ENCODE measurements at regions not wholly inside any gene's neighbourhood (a gene's known extent, or its start where the extent isn't known, plus 50 kb on each side); places are given as distances from the start of the nearest gene placed in this dataset.

DNA sequence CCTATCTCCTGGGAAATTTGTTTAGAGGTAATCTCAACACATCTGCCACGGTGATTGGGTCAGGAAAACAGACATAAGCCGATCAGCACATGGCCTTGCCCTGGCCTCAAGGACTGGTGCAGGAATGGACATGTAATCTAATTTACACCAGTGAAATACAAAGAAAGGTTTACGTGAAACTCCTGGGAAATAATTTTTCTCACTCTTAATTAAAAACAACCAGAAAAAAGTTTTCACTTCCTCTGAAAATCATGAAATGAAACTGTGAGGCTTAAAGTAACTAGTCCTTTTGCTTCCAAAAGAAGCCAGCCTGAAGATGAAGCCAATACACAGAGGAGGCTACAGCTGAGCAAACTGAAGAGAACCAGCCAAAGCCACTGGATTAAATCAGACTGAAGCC lies 154.1 kb upstream of the FAM241A start:
- H3K27ac Mint-ChIP-seq = no peak overlapping the region
- no peaks in the 10 kb centered on the region for H3K9me3 Mint-ChIP-seq
- no peak overlapping the region for H3K4me3 Mint-ChIP-seq
- no peaks in the 10 kb centered on the region for H3K4me1 Mint-ChIP-seq
- H3K36me3 Mint-ChIP-seq = no peaks in the 10 kb centered on the region
- POLR2A ChIA-PET = no interaction called here
- no peak for ATAC-seq (ENCODE audit: low read depth)
- peaks cover 8% of the 10 kb centered on the region for H3K27me3 Mint-ChIP-seq
- DNase-seq = no peak

DNA sequence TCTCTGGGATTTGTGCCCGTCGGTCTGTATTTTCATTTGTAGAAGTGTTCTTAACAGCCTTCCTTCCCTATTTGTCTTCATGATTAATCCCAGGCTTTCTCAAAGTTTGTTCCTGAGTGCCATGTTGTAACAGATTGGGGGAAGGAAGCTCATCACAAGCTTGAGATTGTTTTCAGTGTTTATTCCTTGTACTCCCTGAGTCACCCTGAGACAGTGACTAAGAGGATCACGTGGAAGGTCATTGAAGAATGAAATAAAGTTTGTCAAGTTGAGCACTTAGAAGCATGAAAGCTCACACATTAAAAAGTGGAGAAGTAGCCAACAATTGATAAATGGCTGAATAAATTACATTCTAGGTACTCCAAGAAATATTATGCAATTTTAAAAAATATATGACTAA lies 153.5 kb upstream of the FAM241A start:
- H3K27ac Mint-ChIP-seq = no peak overlapping the region
- DNase-seq = no peak
- H3K4me3 Mint-ChIP-seq = no peak overlapping the region
- ATAC-seq (ENCODE audit: low read depth) = no peak
- H3K9me3 Mint-ChIP-seq = no peaks in the 10 kb centered on the region
- POLR2A ChIA-PET = no interaction called here
- H3K4me1 Mint-ChIP-seq = no peaks in the 10 kb centered on the region
- H3K27me3 Mint-ChIP-seq = peaks cover 8% of the 10 kb centered on the region
- H3K36me3 Mint-ChIP-seq = no peaks in the 10 kb centered on the region

DNA sequence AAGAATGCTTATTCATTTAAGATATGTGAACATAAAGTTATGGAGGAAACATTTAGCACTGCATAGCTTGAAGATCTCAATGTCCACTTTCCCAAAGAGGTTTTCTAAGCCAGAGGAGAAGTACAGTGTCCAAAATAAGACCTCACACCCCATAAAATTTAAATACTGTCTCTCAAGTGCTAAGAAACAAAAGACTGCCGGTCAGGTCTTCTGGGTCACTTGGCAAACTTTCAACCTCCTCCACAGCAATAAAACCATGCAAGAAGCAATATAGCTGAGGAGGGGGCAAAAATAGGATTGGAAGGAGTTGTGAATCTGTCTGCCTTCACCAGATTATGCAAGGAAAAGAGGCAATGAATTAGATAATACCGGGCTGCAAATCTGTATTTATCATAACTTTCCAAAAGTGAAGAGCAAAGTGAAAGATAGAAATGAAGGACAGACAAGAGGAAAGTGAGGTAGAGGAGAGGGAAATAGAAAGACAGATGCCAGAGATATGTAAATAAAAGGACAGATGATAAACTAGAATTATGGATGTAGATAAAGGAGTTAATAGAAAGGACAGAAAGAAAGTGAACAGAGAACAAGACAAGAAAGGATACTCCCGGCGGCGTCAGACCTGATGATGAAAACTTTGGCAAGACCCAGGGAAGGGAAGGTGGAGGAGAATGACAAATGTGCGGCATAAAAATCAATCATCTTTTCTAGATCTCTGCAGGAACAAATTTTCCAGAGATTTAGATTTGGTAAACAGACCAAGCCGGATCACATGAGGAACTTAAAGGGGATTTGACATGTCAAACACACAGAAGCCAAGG lies 152.7 kb upstream of the FAM241A start:
- DNase-seq (no peak), ATAC-seq (ENCODE audit: low read depth) (no peak)
- no peaks in the 10 kb centered on the region for H3K9me3 Mint-ChIP-seq
- no peak overlapping the region for H3K4me3 Mint-ChIP-seq
- H3K27me3 Mint-ChIP-seq = peaks cover 8% of the 10 kb centered on the region
- H3K27ac Mint-ChIP-seq = no peak overlapping the region
- H3K36me3 Mint-ChIP-seq = no peaks in the 10 kb centered on the region
- H3K4me1 Mint-ChIP-seq = no peaks in the 10 kb centered on the region
- POLR2A ChIA-PET = no interaction called here

DNA sequence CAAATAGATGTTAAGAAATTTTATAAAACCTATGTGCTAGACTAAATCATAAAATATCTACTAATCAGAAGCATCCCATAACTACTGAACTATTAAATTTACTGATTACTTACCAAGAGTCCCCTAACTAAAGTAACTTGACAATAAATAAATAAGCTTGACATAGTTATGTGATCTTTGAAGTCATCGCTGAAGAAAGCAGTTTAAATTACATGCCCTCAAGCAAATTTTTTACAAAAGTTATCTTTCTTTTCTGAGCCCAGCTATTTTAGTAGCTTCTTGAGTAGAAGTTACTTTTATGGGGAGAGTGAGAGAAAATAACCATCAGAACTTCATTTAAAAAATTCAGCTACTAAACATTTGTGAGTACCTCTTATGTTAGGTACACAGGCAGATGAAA lies 150.9 kb upstream of the FAM241A start:
- DNase-seq = no peak
- H3K27ac Mint-ChIP-seq = no peak overlapping the region
- peaks cover 2% of the 10 kb centered on the region for H3K9me3 Mint-ChIP-seq
- no peaks in the 10 kb centered on the region for H3K4me1 Mint-ChIP-seq
- peaks cover 5% of the 10 kb centered on the region for H3K27me3 Mint-ChIP-seq
- ATAC-seq (ENCODE audit: low read depth) = no peak
- no peak overlapping the region for H3K4me3 Mint-ChIP-seq
- POLR2A ChIA-PET = no interaction called here
- no peaks in the 10 kb centered on the region for H3K36me3 Mint-ChIP-seq

DNA sequence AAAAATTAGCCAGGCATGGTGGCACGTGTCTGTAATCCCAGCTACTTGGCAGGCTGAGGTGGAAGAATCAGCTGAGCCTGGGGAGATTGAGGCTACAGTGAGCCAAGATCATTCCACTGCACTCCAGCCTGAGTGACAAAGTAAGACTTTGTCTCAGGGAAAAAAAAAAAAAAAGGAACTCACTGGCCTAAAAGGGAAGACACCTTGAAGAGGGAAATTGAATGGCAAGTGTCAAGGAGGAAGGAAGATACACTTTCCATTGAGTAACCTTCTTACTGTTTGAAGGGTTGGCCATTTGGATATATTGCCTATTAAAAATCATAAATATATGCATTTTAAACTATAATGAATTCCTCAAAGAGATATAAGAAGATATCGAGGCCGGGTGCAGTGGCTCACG lies 147.5 kb upstream of the FAM241A start:
- H3K4me3 Mint-ChIP-seq = no peak overlapping the region
- H3K27me3 Mint-ChIP-seq = no peaks in the 10 kb centered on the region
- POLR2A ChIA-PET = no interaction called here
- peaks cover 2% of the 10 kb centered on the region for H3K9me3 Mint-ChIP-seq
- ATAC-seq (ENCODE audit: low read depth) = no peak
- H3K36me3 Mint-ChIP-seq = no peaks in the 10 kb centered on the region
- no peak for DNase-seq
- H3K4me1 Mint-ChIP-seq = no peaks in the 10 kb centered on the region
- H3K27ac Mint-ChIP-seq = no peak overlapping the region

DNA sequence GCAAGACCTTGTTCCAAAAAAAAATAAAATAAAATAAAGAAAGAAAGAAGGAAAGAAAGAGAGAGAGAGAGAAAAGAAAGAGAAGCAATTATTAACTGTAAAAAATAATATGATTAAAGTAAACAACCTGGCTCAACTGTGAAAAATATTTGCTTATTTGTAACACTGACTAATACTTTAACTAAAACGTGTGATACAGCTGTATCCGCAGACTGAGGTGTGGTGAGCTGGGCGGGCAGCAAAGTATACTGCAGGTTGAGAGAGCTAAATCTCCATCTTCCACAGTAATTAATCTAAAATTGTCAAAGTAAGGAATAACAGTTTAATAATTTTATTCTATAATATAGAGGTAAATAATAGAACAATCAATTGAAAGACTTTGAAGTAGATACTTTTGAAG lies 145.5 kb upstream of the FAM241A start:
- Mint-ChIP-seq H3K36me3 (no peaks in the 10 kb centered on the region), H3K27me3 (no peaks in the 10 kb centered on the region), H3K4me1 (no peaks in the 10 kb centered on the region), H3K4me3 (no peak overlapping the region), H3K27ac (no peak overlapping the region), H3K9me3 (peaks cover 2% of the 10 kb centered on the region)
- DNase-seq (no peak), ATAC-seq (ENCODE audit: low read depth) (no peak)
- POLR2A ChIA-PET = no interaction called here

DNA sequence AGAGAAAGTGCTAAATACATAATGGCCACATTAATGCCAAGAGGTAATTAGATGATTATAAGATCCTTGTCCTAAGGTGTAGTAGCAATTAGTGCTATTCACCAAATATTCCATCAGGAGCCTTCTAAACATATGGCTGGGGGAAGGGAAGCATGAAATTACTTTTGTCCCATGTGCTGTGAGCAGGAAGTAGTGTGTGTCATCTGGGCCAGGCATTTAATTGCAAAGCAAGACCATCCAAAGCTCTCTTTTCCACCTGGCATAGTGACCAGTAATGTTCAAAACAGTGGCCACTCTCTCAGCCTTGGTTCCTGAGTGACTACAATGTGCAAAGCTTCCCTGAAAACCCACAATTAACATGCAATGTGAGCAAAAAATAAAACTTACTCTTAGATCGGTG lies 144.2 kb upstream of the FAM241A start:
- DNase-seq (no peak), ATAC-seq (ENCODE audit: low read depth) (no peak)
- H3K27me3 Mint-ChIP-seq = peaks cover 3% of the 10 kb centered on the region
- no peaks in the 10 kb centered on the region for H3K4me1 Mint-ChIP-seq
- H3K36me3 Mint-ChIP-seq = no peaks in the 10 kb centered on the region
- no peak overlapping the region for H3K4me3 Mint-ChIP-seq
- peaks cover 2% of the 10 kb centered on the region for H3K9me3 Mint-ChIP-seq
- POLR2A ChIA-PET = no interaction called here
- no peak overlapping the region for H3K27ac Mint-ChIP-seq

DNA sequence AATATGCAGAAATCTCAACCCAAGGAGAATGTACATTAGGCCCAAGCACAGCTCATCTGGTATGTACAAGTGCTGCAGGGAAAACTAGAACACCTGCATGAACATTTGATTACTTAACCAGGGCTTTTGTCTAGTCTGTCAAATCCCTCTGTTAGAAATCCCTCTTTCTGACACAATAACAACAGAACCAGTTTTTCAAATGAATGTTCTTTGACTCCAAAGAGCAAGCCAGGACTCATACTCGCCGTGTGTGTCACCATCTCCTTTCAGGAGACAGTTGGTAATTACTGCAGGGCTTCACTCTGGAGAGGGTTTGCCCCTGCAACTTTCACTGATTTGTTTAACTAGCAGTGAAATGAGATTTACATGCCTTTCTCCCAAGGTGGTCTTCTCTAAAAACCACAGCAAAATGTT lies 143.0 kb upstream of the FAM241A start:
- no peaks in the 10 kb centered on the region for H3K36me3 Mint-ChIP-seq
- DNase-seq (no peak), ATAC-seq (ENCODE audit: low read depth) (no peak)
- POLR2A ChIA-PET = no interaction called here
- H3K9me3 Mint-ChIP-seq = peaks cover 2% of the 10 kb centered on the region
- no peak overlapping the region for H3K27ac Mint-ChIP-seq
- H3K27me3 Mint-ChIP-seq = peaks cover 3% of the 10 kb centered on the region
- no peaks in the 10 kb centered on the region for H3K4me1 Mint-ChIP-seq
- no peak overlapping the region for H3K4me3 Mint-ChIP-seq

DNA sequence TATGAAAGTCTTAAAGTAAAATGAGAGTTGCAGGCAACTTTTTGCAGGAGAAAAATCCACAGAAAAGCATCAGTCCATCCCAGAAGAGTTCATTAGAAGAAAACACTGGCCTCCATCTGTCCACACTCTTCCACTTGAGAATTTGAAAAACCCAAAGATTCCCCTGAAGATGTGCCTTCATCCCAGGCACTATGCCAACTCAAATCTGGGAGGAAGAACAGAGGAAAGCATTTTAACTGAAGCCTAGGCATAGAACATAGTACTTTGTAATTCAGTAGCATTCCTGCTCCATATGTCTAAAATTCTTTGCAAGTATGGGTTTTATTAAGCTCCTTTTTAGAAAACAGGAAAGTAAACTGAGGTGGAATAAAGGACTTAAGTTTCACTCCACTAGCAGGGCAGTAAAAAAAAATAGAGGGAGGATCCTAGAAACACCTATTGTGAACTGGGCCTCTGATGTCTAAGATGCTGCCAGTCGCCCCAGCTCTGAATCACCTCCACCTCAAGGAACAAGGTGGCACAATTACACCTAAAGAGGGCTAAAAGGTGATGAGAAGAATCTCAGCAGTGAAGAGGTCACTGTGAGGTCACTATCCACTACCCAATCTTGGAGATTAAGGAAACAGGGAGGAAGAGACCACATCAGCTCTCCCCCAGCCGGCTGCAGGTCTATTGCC lies 141.9 kb upstream of the FAM241A start:
- DNase-seq (no peak), ATAC-seq (ENCODE audit: low read depth) (no peak)
- no peaks in the 10 kb centered on the region for H3K36me3 Mint-ChIP-seq
- H3K9me3 Mint-ChIP-seq = peaks cover 2% of the 10 kb centered on the region
- no peak overlapping the region for H3K4me3 Mint-ChIP-seq
- POLR2A ChIA-PET = no interaction called here
- no peak overlapping the region for H3K27ac Mint-ChIP-seq
- H3K27me3 Mint-ChIP-seq = peaks cover 5% of the 10 kb centered on the region
- H3K4me1 Mint-ChIP-seq = no peaks in the 10 kb centered on the region

DNA sequence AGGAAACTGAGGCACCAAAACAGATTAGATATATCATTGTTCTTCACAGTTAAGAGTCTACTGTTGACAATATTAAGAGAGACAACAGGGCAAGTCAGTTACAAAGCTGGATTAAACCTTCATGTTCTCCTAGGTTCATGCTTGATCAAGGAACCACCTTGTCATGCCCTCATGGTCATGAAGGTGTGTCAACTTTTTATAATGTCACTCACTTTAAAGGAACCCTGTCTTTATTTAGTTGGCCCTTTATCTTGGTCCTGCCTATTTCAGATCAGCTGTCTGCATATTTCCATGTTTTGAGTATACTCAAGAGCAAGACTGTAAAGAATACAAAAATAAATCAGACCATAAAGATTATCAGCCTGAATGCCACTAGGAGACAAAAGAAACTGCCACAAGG lies 140.2 kb upstream of the FAM241A start:
- H3K9me3 Mint-ChIP-seq = no peaks in the 10 kb centered on the region
- no peak overlapping the region for H3K4me3 Mint-ChIP-seq
- POLR2A ChIA-PET = no interaction called here
- ATAC-seq (ENCODE audit: low read depth) = no peak
- H3K36me3 Mint-ChIP-seq = no peaks in the 10 kb centered on the region
- no peaks in the 10 kb centered on the region for H3K4me1 Mint-ChIP-seq
- DNase-seq = no peak
- H3K27ac Mint-ChIP-seq = no peak overlapping the region
- peaks cover 5% of the 10 kb centered on the region for H3K27me3 Mint-ChIP-seq

DNA sequence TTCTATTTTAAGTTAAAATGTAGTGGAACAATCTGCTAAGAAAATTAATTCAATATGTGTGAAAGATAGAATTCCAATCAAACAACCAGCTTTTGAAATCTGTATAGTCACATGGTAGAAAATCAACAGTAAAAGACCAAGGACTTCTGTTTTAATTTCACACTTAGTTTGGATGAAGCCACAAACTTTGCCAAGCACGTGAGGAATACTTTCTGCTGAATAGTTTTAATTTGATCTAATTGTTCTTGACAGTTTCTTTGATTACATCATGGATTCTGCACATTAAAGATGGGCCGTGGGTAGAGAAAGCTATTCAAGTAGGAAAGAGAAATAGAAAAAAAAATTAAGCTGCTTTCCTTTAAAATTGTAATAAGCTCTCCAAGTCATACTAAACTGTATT lies 137.9 kb upstream of the FAM241A start:
- no peak for ATAC-seq (ENCODE audit: low read depth)
- POLR2A ChIA-PET = no interaction called here
- Mint-ChIP-seq H3K36me3 (no peaks in the 10 kb centered on the region), H3K27ac (no peak overlapping the region), H3K4me1 (no peaks in the 10 kb centered on the region), H3K9me3 (no peaks in the 10 kb centered on the region), H3K27me3 (peaks cover 5% of the 10 kb centered on the region), H3K4me3 (no peak overlapping the region)
- no peak for DNase-seq

DNA sequence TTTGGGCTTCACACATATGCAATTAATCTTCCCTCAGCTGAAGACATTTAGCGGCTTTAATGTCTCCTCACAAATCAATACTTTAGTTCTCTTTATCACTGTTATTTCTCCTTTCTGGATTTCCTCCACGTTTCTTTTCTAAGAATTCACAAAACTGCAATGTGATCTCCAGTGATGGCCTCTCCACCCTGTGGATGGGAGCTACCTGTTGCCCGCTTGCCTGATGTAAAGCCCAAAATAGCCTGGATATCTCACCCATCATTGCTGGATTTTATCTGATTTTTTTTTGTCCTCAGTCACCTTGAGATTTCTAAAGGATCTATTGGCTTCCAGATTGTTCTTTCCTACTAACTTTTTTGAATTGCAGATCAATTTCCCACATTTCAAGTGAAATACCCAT lies 129.3 kb upstream of the FAM241A start:
- H3K4me1 Mint-ChIP-seq = no peaks in the 10 kb centered on the region
- no peak for ATAC-seq (ENCODE audit: low read depth)
- no peaks in the 10 kb centered on the region for H3K36me3 Mint-ChIP-seq
- no peak overlapping the region for H3K27ac Mint-ChIP-seq
- no peaks in the 10 kb centered on the region for H3K9me3 Mint-ChIP-seq
- peaks cover 11% of the 10 kb centered on the region for H3K27me3 Mint-ChIP-seq
- DNase-seq = no peak
- no peak overlapping the region for H3K4me3 Mint-ChIP-seq
- POLR2A ChIA-PET = no interaction called here

DNA sequence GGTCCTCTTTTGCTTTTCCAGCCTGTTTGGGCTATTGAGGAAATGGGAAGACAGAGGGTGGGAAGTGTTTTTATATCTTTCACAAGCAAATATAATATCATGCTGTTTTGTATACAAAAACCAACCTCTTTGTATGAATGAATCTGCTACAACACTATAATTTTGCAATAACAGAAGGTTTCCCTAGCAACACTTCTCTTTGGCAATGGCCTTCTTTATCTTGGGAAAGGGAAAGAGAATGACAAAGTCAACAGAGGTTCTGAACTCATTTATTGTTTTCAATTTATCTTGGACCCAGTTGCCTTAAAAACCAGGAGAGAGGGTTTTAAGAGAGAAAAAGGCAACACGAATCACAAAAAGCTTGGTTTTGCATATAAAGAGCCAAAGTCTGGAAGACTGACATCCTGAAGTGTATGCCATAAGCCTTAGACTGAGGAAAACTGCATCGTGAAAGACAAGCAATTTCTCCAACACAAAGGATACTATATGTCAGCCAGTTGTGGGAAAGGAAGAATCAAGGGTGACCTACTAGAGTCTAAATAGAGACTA lies 121.8 kb upstream of the FAM241A start:
- Mint-ChIP-seq H3K4me3 (no peak overlapping the region), H3K36me3 (no peaks in the 10 kb centered on the region), H3K4me1 (no peaks in the 10 kb centered on the region), H3K27ac (no peak overlapping the region), H3K9me3 (no peaks in the 10 kb centered on the region), H3K27me3 (peaks cover 17% of the 10 kb centered on the region)
- DNase-seq = no peak
- POLR2A ChIA-PET = no interaction called here
- no peak for ATAC-seq (ENCODE audit: low read depth)

DNA sequence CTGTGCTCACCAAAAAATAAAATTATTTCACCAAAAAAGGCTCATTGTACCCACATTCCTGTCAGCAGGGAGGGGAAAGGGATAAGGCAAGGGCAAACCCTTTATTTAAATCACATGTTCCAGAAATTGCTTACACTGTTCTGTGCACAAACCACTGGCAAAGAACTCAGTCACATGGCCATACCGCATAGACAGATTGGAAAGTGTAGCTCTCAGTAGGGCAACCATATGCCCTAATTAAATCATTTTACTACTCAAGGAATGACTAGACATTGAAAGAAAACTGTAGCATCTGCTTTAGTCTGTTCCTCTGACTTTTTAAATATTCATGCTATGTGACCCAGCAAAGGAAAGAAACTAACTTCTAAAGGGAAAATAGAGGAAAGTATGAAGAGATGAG lies 119.2 kb upstream of the FAM241A start:
- no peaks in the 10 kb centered on the region for H3K36me3 Mint-ChIP-seq
- H3K4me1 Mint-ChIP-seq = no peaks in the 10 kb centered on the region
- no peaks in the 10 kb centered on the region for H3K9me3 Mint-ChIP-seq
- peaks cover 16% of the 10 kb centered on the region for H3K27me3 Mint-ChIP-seq
- H3K4me3 Mint-ChIP-seq = no peak overlapping the region
- POLR2A ChIA-PET = no interaction called here
- no peak for ATAC-seq (ENCODE audit: low read depth)
- no peak overlapping the region for H3K27ac Mint-ChIP-seq
- DNase-seq = no peak
